Spleen (tissue), 7 donors: ENCODE measurements at regions not wholly inside any gene's neighbourhood (a gene's known extent, or its start where the extent isn't known, plus 50 kb on each side); places are given as distances from the start of the nearest gene placed in this dataset.

Experiments
- CTCF ChIP-seq, 11 experiments: fragments of 200-600 bp in 7 of 11; fragments of 450-650 bp in 4 of 11; sonication (generic) in 4 of 11; IDR thresholded peaks in 8 of 11; conservative IDR thresholded peaks in 3 of 11; 1 replicate in 7 of 11; 2 replicates in 4 of 11; pipeline versions ENCODE4 v1.4.0 to v1.8.0; 2016 to 2021; ENCODE audit warnings: antibody characterized with exemption in 11 of 11, inconsistent platforms in 4 of 11, mild to moderate bottlenecking in 1 of 11
- POLR2A ChIP-seq, 3 donors: fragments of 450-650 bp; IDR thresholded peaks; one replicate each; pipeline ENCODE4 v1.5.1; 2017; ENCODE audit warnings: antibody characterized with exemption in 3 of 3, mild to moderate bottlenecking in 1 of 3
- POLR2AphosphoS5 ChIP-seq, 3 donors: sonication (generic); formaldehyde crosslinking; IDR thresholded peaks; one replicate each; pipeline ENCODE4 v1.5.1; 2017; ENCODE audit warnings: antibody characterized with exemption in 3 of 3
- donor health status: DM: no; HTN: no; CAD: no; lungs with moderate emphysema.
- donor health status: DM: no; HTN: no; CAD: no.
- donor health status: DM: no; HTN: no; CAD: no.

- TF ChIP-seq POLR2A (IDR thresholded peaks at IDR 0.05) (no peak), CTCF (IDR thresholded peaks at IDR 0.05 in 8 of 11, conservative IDR thresholded peaks at IDR 0.05 in 3 of 11) (no peak), POLR2AphosphoS5 (IDR thresholded peaks at IDR 0.05) (no peak)
These were observed 157.6 kb upstream of the PLEKHA5 start for GRCh38 chr12:18971932-18972331.
